Umbilical cord (tissue), 1 donor: ENCODE measurements at regions not wholly inside any gene's neighbourhood (a gene's known extent, or its start where the extent isn't known, plus 50 kb on each side); places are given as distances from the start of the nearest gene placed in this dataset.

Experiments used
- DNase-seq: peaks from one replicate; pipeline ENCODE4 v3.0.0-alpha.2; 2015; ENCODE audit warnings: low spot score

- DNase-seq, result no peak
Observed at GRCh38 chr7:98515201-98515600, 101.9 kb upstream of the NPTX2 start.

GRCh38 chr7:98514211-98515031 lies 102.7 kb upstream of the NPTX2 start:
- DNase-seq, result no peak

GRCh38 chr7:98511175-98511574 lies 105.9 kb upstream of the NPTX2 start:
- no peak for DNase-seq

GRCh38 chr7:98509836-98510235 lies 107.2 kb upstream of the NPTX2 start:
- no peak for DNase-seq

- no peak for DNase-seq
Observed at GRCh38 chr7:98506471-98506870, 105.6 kb upstream of the BAIAP2L1 start.

- no peak for DNase-seq
Observed at GRCh38 chr7:98500764-98501163, 99.9 kb upstream of the BAIAP2L1 start.

- DNase-seq, result no peak
Observed at GRCh38 chr7:98496618-98497017, 95.7 kb upstream of the BAIAP2L1 start.

GRCh38 chr7:98495200-98495955 lies 94.5 kb upstream of the BAIAP2L1 start:
- DNase-seq, result no peak

GRCh38 chr7:98493030-98493778 lies 92.3 kb upstream of the BAIAP2L1 start:
- DNase-seq, result no peak

- DNase-seq, result no peak
Observed at GRCh38 chr7:98488167-98488566, 87.3 kb upstream of the BAIAP2L1 start.

GRCh38 chr7:98483964-98484545 lies 83.2 kb upstream of the BAIAP2L1 start:
- DNase-seq, result no peak

GRCh38 chr7:98483276-98483963 lies 82.5 kb upstream of the BAIAP2L1 start:
- no peak for DNase-seq

- no peak for DNase-seq
Observed at GRCh38 chr7:98479318-98479717, 78.4 kb upstream of the BAIAP2L1 start.

GRCh38 chr7:98475352-98475751 lies 74.5 kb upstream of the BAIAP2L1 start:
- no peak for DNase-seq

- DNase-seq, result no peak
Observed at GRCh38 chr7:98474558-98474957, 73.7 kb upstream of the BAIAP2L1 start.

- no peak for DNase-seq
Observed at GRCh38 chr7:98472521-98472954, 71.6 kb upstream of the BAIAP2L1 start.

GRCh38 chr7:98470485-98471240 lies 69.8 kb upstream of the BAIAP2L1 start:
- DNase-seq, result no peak

GRCh38 chr7:98469088-98469487 lies 68.2 kb upstream of the BAIAP2L1 start:
- DNase-seq, result no peak

GRCh38 chr7:98467570-98468312 lies 66.9 kb upstream of the BAIAP2L1 start:
- DNase-seq, result no peak

- DNase-seq, result no peak
Observed at GRCh38 chr7:98465022-98465421, 64.1 kb upstream of the BAIAP2L1 start.
